HEK293 (cell line): ENCODE measurements at regions not wholly inside any gene's neighbourhood (a gene's known extent, or its start where the extent isn't known, plus 50 kb on each side); places are given as distances from the start of the nearest gene placed in this dataset.

Source experiments
- CTCF ChIA-PET: fragments of 350-600 bp; formaldehyde crosslinking; extraction: SDS; loops from one replicate; lab custom pipeline; 2021; ENCODE audit warnings: antibody characterized with exemption; lab: Yijun Ruan, JAX
- POLR2A ChIA-PET: fragments of 300-600 bp; formaldehyde crosslinking; extraction: SDS; loops from one replicate; lab custom pipeline; 2020; ENCODE audit warnings: antibody characterized with exemption, inconsistent platforms; lab: Yijun Ruan, JAX
- H3K27ac ChIP-seq: fragments of 200-500 bp; sonication (Bioruptor generic); 2 replicates; pipeline ENCODE4 v1.5.1; 2014; ENCODE audit warnings: low read depth, low read length, control low read depth, inconsistent platforms; ENCODE audit errors: extremely low read depth
- H3K36me3 ChIP-seq, 2 experiments: fragments of 200-500 bp in 1 of 2; sonication (Bioruptor generic) in 1 of 2; 1 replicate in 1 of 2; 2 replicates in 1 of 2; pipeline ENCODE4 v1.5.1; 2014 to 2017; ENCODE audit warnings: inconsistent platforms in 2 of 2, low read length in 2 of 2; ENCODE audit not compliant: control insufficient read depth in 2 of 2, insufficient read depth in 1 of 2
- H3K4me1 ChIP-seq: fragments of 200-500 bp; sonication (Bioruptor generic); 2 replicates; pipeline ENCODE4 v1.5.1; 2014; ENCODE audit warnings: mild to moderate bottlenecking, low read length, inconsistent platforms; ENCODE audit not compliant: control insufficient read depth, insufficient read depth
- H3K4me3 ChIP-seq: 2 replicates; pipeline ENCODE4 v1.5.1; 2011; ENCODE audit warnings: low read depth, mild to moderate bottlenecking, control low read depth, low read length, moderate library complexity
- H3K9me3 ChIP-seq: fragments of 200-500 bp; sonication (Bioruptor generic); 2 replicates; pipeline ENCODE4 v1.5.1; 2014; ENCODE audit warnings: low read depth, low read length, inconsistent platforms; ENCODE audit not compliant: control insufficient read depth, insufficient read depth
- ATF2 ChIP-seq: fragments of 450-650 bp; formaldehyde crosslinking; IDR thresholded peaks from 2 replicates; pipeline ENCODE4 v1.5.1; 2016; ENCODE audit warnings: missing biosample characterization, missing genetic modification characterization, low read depth
- ELK4 ChIP-seq: IDR thresholded peaks from 2 replicates; pipeline ENCODE4 v1.6.1; 2011; ENCODE audit warnings: mild to moderate bottlenecking, low read depth, low read length, borderline replicate concordance
- OSR2 ChIP-seq: fragments of 450-650 bp; formaldehyde crosslinking; IDR thresholded peaks from 2 replicates; pipeline ENCODE4 v1.5.1; 2016; ENCODE audit warnings: missing biosample characterization, missing genetic modification characterization
- SP2 ChIP-seq: fragments of 450-650 bp; formaldehyde crosslinking; IDR thresholded peaks from 2 replicates; pipeline ENCODE4 v1.5.1; 2016; ENCODE audit warnings: missing biosample characterization, missing genetic modification characterization
- YY2 ChIP-seq: fragments of 450-650 bp; formaldehyde crosslinking; IDR thresholded peaks from 2 replicates; pipeline ENCODE4 v1.5.1; 2016; ENCODE audit warnings: missing biosample characterization, missing genetic modification characterization
- ZBTB17 ChIP-seq: fragments of 450-650 bp; formaldehyde crosslinking; IDR thresholded peaks from 2 replicates; pipeline ENCODE4 v1.5.1; 2016; ENCODE audit warnings: missing biosample characterization, missing genetic modification characterization
- ZBTB48 ChIP-seq: fragments of 450-650 bp; formaldehyde crosslinking; IDR thresholded peaks from 2 replicates; pipeline ENCODE4 v1.5.1; 2016; ENCODE audit warnings: missing biosample characterization, missing genetic modification characterization
- ZFHX2 ChIP-seq: fragments of 450-650 bp; formaldehyde crosslinking; conservative IDR thresholded peaks from 2 replicates; pipeline ENCODE4 v1.5.1; 2016; ENCODE audit warnings: missing biosample characterization, missing genetic modification characterization
- ZNF10 ChIP-seq: fragments of 450-650 bp; formaldehyde crosslinking; IDR thresholded peaks from 2 replicates; pipeline ENCODE4 v1.5.1; 2017; ENCODE audit warnings: missing biosample characterization, missing genetic modification characterization
- ZNF157 ChIP-seq: fragments of 450-650 bp; formaldehyde crosslinking; IDR thresholded peaks from 2 replicates; pipeline ENCODE4 v1.5.1; 2016; ENCODE audit warnings: missing biosample characterization, missing genetic modification characterization
- ZNF391 ChIP-seq: fragments of 450-650 bp; formaldehyde crosslinking; IDR thresholded peaks from 2 replicates; pipeline ENCODE4 v1.5.1; 2016; ENCODE audit warnings: low read depth, missing biosample characterization, missing genetic modification characterization, borderline replicate concordance
- ZNF394 ChIP-seq: fragments of 450-650 bp; formaldehyde crosslinking; IDR thresholded peaks from 2 replicates; pipeline ENCODE4 v1.5.1; 2016; ENCODE audit warnings: missing biosample characterization, missing genetic modification characterization, mild to moderate bottlenecking, moderate library complexity, borderline replicate concordance
- ZNF488 ChIP-seq: fragments of 450-650 bp; formaldehyde crosslinking; IDR thresholded peaks from 2 replicates; pipeline ENCODE4 v1.5.1; 2016; ENCODE audit warnings: missing biosample characterization, missing genetic modification characterization
- ZNF510 ChIP-seq: fragments of 450-650 bp; formaldehyde crosslinking; IDR thresholded peaks from 2 replicates; pipeline ENCODE4 v1.5.1; 2018; ENCODE audit warnings: mild to moderate bottlenecking, missing genetic modification characterization, missing biosample characterization; ENCODE audit not compliant: insufficient replicate concordance
- ZNF513 ChIP-seq: fragments of 450-650 bp; IDR thresholded peaks from 2 replicates; pipeline ENCODE4 v1.5.1; 2018; ENCODE audit warnings: missing biosample characterization, missing genetic modification characterization
- ZNF548 ChIP-seq: fragments of 450-650 bp; formaldehyde crosslinking; IDR thresholded peaks from 2 replicates; pipeline ENCODE4 v1.5.1; 2016; ENCODE audit warnings: missing biosample characterization, missing genetic modification characterization
- ZNF600 ChIP-seq: fragments of 450-650 bp; formaldehyde crosslinking; IDR thresholded peaks from 2 replicates; pipeline ENCODE4 v1.5.1; 2016; ENCODE audit warnings: missing biosample characterization, missing genetic modification characterization
- ZNF629 ChIP-seq: fragments of 450-650 bp; formaldehyde crosslinking; IDR thresholded peaks from 2 replicates; pipeline ENCODE4 v1.5.1; 2017; ENCODE audit warnings: missing biosample characterization, missing genetic modification characterization
- ZNF768 ChIP-seq: fragments of 450-650 bp; formaldehyde crosslinking; IDR thresholded peaks from 2 replicates; pipeline ENCODE4 v1.5.1; 2018; ENCODE audit warnings: missing biosample characterization, mild to moderate bottlenecking, missing genetic modification characterization
- ZSCAN4 ChIP-seq: fragments of 450-650 bp; formaldehyde crosslinking; IDR thresholded peaks from 2 replicates; pipeline ENCODE4 v1.5.1; 2017; ENCODE audit warnings: missing biosample characterization, missing genetic modification characterization
- ZXDB ChIP-seq: fragments of 450-650 bp; formaldehyde crosslinking; IDR thresholded peaks from 2 replicates; pipeline ENCODE4 v1.5.1; 2016; ENCODE audit warnings: missing biosample characterization, missing genetic modification characterization

GRCh38 chr2:56464613-56465012 is 280.8 kb downstream of the CCDC85A start:
- TF ChIP-seq SP2 (no peak), ELK4 (no peak), ZBTB48 (tag by site-specific recombination) (no peak), ZNF394 (tag by site-specific recombination) (no peak), ZBTB17 (tag by site-specific recombination) (no peak)
- Histone ChIP-seq H3K4me1 (no peaks in the 10 kb centered on the region), H3K4me3 (no peak overlapping the region), H3K36me3 (no peaks in the 10 kb centered on the region), H3K27ac (no peak overlapping the region), H3K9me3 (no peaks in the 10 kb centered on the region)
- CTCF ChIA-PET: interaction anchor here (1.3 kb wide), 1 partner anchor 10 kb away, joined by 3 read pairs; no protein-coding TSS in a partner anchor
- POLR2A ChIA-PET: no interaction called here

- H3K4me1 ChIP-seq: no peaks in the 10 kb centered on the region
- ChIA-PET CTCF (interaction anchor here (1.3 kb wide), 1 partner anchor 9 kb away, joined by 3 read pairs; no protein-coding TSS in a partner anchor), POLR2A (no interaction called here)
- no peaks in the 10 kb centered on the region for H3K36me3 ChIP-seq
- H3K27ac ChIP-seq: no peak overlapping the region
- H3K9me3 ChIP-seq: no peaks in the 10 kb centered on the region
- H3K4me3 ChIP-seq: no peak overlapping the region
- TF ChIP-seq ATF2 (tag by site-specific recombination): no peak
- TF ChIP-seq ZNF513: no peak
- no peak for TF ChIP-seq ZNF600 (tag by site-specific recombination)
- TF ChIP-seq ZNF629 (tag by site-specific recombination): no peak
- TF ChIP-seq ZXDB (tag by site-specific recombination): no peak
Observed at GRCh38 chr2:56465491-56465890, 281.7 kb downstream of the CCDC85A start.

- H3K4me1 ChIP-seq: peaks cover 15% of the 10 kb centered on the region
- H3K36me3 ChIP-seq: no peaks in the 10 kb centered on the region
- POLR2A ChIA-PET: no interaction called here
- no peaks in the 10 kb centered on the region for H3K9me3 ChIP-seq
- H3K27ac ChIP-seq: no peak overlapping the region
- H3K4me3 ChIP-seq: no peak overlapping the region
- TF ChIP-seq ZNF391 (tag by site-specific recombination) (no peak), OSR2 (tag by site-specific recombination) (no peak), ZNF488 (tag by site-specific recombination) (no peak), ZNF510 (tag by site-specific recombination) (no peak), ZSCAN4 (no peak), ZNF157 (tag by site-specific recombination) (no peak), ZFHX2 (tag by site-specific recombination) (no peak), ZNF768 (tag by site-specific recombination) (no peak), ZNF548 (tag by site-specific recombination) (no peak), ZNF10 (tag by site-specific recombination) (no peak), YY2 (tag by site-specific recombination) (no peak)
- TF ChIP-seq, all 188 proteins: peak for 0
- CTCF ChIA-PET: interaction anchor here (1.1 kb wide), 1 partner anchor 13 kb away, joined by 4 read pairs; no protein-coding TSS in a partner anchor
Observed at GRCh38 chr2:56473524-56473923, 289.7 kb downstream of the CCDC85A start.
